ENCODE measurements at regions not wholly inside any gene's neighbourhood (a gene's known extent, or its start where the extent isn't known, plus 50 kb on each side); places are given as distances from the start of the nearest gene placed in this dataset.
A peak's percentile ranks its signal among the peaks of the same experiment; 100 is the strongest.

- Histone ChIP-seq H3K27me3 (no peaks in the 10 kb centered on the region), H4K20me1 (no peaks in the 10 kb centered on the region), H3K9ac (no peak overlapping the region), H3K9me3 (no peaks in the 10 kb centered on the region), H3K4me1 (0 out of 2 replicates have a peak, but pooled peaks cover under 1% of the 10 kb centered on the region), H3K36me3 (no peaks in the 10 kb centered on the region), H3K4me3 (no peak overlapping the region), H3K27ac (no peak overlapping the region), H3K4me2 (no peak overlapping the region)
- TF ChIP-seq Cebpa-rat (IDR thresholded peaks at IDR 0.05), result no peak
Observed at GRCh38 chr2:217331523-217332416, 471.9 kb upstream of the TNP1 start.

- H3K4me2 ChIP-seq, result no peak overlapping the region
- no peak overlapping the region for H3K4me3 ChIP-seq
- peaks cover 12% of the 10 kb centered on the region for H3K4me1 ChIP-seq
- no peaks in the 10 kb centered on the region for H3K36me3 ChIP-seq
- H3K27ac ChIP-seq, result no peak overlapping the region
- H3K9ac ChIP-seq, result no peak overlapping the region
- no peaks in the 10 kb centered on the region for H4K20me1 ChIP-seq
- no peaks in the 10 kb centered on the region for H3K27me3 ChIP-seq
- H3K9me3 ChIP-seq, result no peaks in the 10 kb centered on the region
- no peak for TF ChIP-seq Cebpa-rat (IDR thresholded peaks at IDR 0.05)
Observed at GRCh38 chr2:217330647-217331046, 470.8 kb upstream of the TNP1 start.

GRCh38 chr2:217329023-217329431 is 469.2 kb upstream of the TNP1 start:
- H4K20me1 ChIP-seq, result no peaks in the 10 kb centered on the region
- H3K9ac ChIP-seq, result no peak overlapping the region
- TF ChIP-seq Cebpa-rat (IDR thresholded peaks at IDR 0.05), result no peak
- H3K27me3 ChIP-seq, result no peaks in the 10 kb centered on the region
- no peak overlapping the region for H3K4me3 ChIP-seq
- H3K4me1 ChIP-seq, result peaks cover 13% of the 10 kb centered on the region
- no peak overlapping the region for H3K4me2 ChIP-seq
- H3K36me3 ChIP-seq, result no peaks in the 10 kb centered on the region
- no peak overlapping the region for H3K27ac ChIP-seq
- H3K9me3 ChIP-seq, result peaks cover 4% of the 10 kb centered on the region

GRCh38 chr2:217328622-217328978 is 468.7 kb upstream of the TNP1 start:
- Histone ChIP-seq H3K4me3 (no peak overlapping the region), H4K20me1 (no peaks in the 10 kb centered on the region), H3K27ac (no peak overlapping the region), H3K9me3 (peaks cover 6% of the 10 kb centered on the region), H3K4me1 (peaks cover 13% of the 10 kb centered on the region), H3K9ac (no peak overlapping the region), H3K36me3 (no peaks in the 10 kb centered on the region), H3K4me2 (no peak overlapping the region), H3K27me3 (no peaks in the 10 kb centered on the region)
- no peak for TF ChIP-seq Cebpa-rat (IDR thresholded peaks at IDR 0.05)

DNA sequence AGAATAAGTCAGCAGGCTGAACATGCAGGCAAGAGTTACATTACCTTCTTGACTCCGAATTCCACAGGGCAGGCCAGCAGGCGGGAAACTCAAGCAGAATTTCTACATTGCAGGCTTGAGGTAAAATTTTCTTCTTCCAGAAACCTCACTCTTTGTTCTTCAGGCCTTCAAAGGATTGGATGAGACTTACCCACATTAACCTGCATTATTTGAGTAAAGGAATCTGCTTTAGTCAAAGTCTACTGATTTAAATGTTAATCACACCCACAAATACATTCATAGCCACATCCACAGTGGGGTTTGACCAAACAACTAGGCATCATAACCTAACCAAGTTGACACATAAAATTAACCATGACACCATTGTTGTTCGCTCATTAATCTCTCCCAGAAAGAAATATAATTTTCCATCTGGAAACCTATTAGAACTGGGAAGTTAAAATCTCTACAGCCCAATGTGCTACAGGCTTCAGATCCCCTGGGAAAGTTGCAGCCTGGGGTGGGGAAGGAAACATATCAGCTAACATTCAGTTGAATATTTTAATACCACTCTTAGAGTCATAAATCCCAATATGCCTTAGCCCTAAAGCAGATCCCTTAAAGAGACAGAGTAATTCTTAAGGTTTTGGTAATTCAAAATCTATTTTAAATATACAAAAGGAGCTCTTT is 468.2 kb upstream of the TNP1 start:
- Histone ChIP-seq H3K4me2 (no peak overlapping the region), H3K9ac (no peak overlapping the region), H3K36me3 (no peaks in the 10 kb centered on the region), H4K20me1 (no peaks in the 10 kb centered on the region), H3K9me3 (peaks cover 6% of the 10 kb centered on the region), H3K27ac (no peak overlapping the region), H3K4me1 (peaks cover 13% of the 10 kb centered on the region), H3K4me3 (no peak overlapping the region), H3K27me3 (no peaks in the 10 kb centered on the region)
- no peak for TF ChIP-seq Cebpa-rat (IDR thresholded peaks at IDR 0.05)

- Histone ChIP-seq H3K27me3 (no peaks in the 10 kb centered on the region), H3K9me3 (peaks cover 6% of the 10 kb centered on the region), H3K4me1 (peaks cover 13% of the 10 kb centered on the region), H3K27ac (no peak overlapping the region), H3K36me3 (no peaks in the 10 kb centered on the region), H3K4me3 (no peak overlapping the region), H3K4me2 (peak overlapping the region; percentile 37; the same call in 1 of the 2 replicates), H3K9ac (no peak overlapping the region), H4K20me1 (no peaks in the 10 kb centered on the region)
- peak; percentile 80 for TF ChIP-seq Cebpa-rat (IDR thresholded peaks at IDR 0.05)
Observed at GRCh38 chr2:217326238-217327022, 466.6 kb upstream of the TNP1 start.

GRCh38 chr2:217325816-217326215 is 466.0 kb upstream of the TNP1 start:
- no peak overlapping the region for H3K27ac ChIP-seq
- no peak for TF ChIP-seq Cebpa-rat (IDR thresholded peaks at IDR 0.05)
- no peaks in the 10 kb centered on the region for H3K27me3 ChIP-seq

DNA sequence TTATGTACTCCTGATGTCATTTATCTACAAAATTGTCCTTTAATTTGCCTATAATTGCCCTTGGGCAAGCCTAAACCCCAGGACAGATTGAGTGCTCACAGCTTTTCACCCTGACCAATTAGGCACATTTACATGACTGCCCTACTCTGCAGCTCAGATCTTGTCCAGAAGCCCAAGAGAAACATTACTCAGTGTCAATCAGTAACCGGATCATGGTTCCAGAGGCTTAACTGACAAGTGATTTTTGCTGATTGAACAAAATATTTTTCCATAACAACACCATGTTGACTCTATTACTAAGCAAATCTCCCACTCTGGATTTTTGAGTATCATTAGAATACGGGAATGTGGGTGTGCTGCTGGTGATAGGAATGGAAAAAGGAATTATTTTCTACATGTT is 465.4 kb upstream of the TNP1 start:
- H3K4me2 ChIP-seq, result no peak overlapping the region
- no peaks in the 10 kb centered on the region for H3K27me3 ChIP-seq
- no peak overlapping the region for H3K9ac ChIP-seq
- no peaks in the 10 kb centered on the region for H3K36me3 ChIP-seq
- H3K4me3 ChIP-seq, result no peak overlapping the region
- peaks cover 13% of the 10 kb centered on the region for H3K4me1 ChIP-seq
- H4K20me1 ChIP-seq, result no peaks in the 10 kb centered on the region
- no peak for TF ChIP-seq Cebpa-rat (IDR thresholded peaks at IDR 0.05)
- peaks cover 6% of the 10 kb centered on the region for H3K9me3 ChIP-seq
- no peak overlapping the region for H3K27ac ChIP-seq

More at GRCh38 chr2:217325816-217326215, 466.0 kb upstream of the TNP1 start:
- H4K20me1 ChIP-seq, result no peaks in the 10 kb centered on the region
- H3K4me2 ChIP-seq, result peak overlapping the region; percentile 37; the same call in 1 of the 2 replicates
- no peak overlapping the region for H3K4me3 ChIP-seq
- no peaks in the 10 kb centered on the region for H3K36me3 ChIP-seq
- peaks cover 13% of the 10 kb centered on the region for H3K4me1 ChIP-seq
- H3K9me3 ChIP-seq, result peaks cover 6% of the 10 kb centered on the region
- H3K9ac ChIP-seq, result no peak overlapping the region

GRCh38 chr2:217316743-217317142 is 456.9 kb upstream of the TNP1 start:
- H3K27ac ChIP-seq, result no peak overlapping the region
- no peak overlapping the region for H3K4me3 ChIP-seq
- H3K4me1 ChIP-seq, result peaks cover 48% of the 10 kb centered on the region
- peaks cover 14% of the 10 kb centered on the region for H3K9me3 ChIP-seq
- H4K20me1 ChIP-seq, result peaks cover 18% of the 10 kb centered on the region; the same call in 1 of the 2 replicates
- no peak overlapping the region for H3K9ac ChIP-seq
- 0 out of 2 replicates have a peak, but pooled peaks cover 9% of the 10 kb centered on the region for H3K27me3 ChIP-seq
- H3K36me3 ChIP-seq, result 0 out of 2 replicates have a peak, but pooled peaks cover 6% of the 10 kb centered on the region
- TF ChIP-seq Cebpa-rat (IDR thresholded peaks at IDR 0.05), result no peak
- H3K4me2 ChIP-seq, result peak overlapping the region; percentile 71
